CD14-positive monocyte (primary cell): ENCODE measurements at regions not wholly inside any gene's neighbourhood (a gene's known extent, or its start where the extent isn't known, plus 50 kb on each side); places are given as distances from the start of the nearest gene placed in this dataset.

ENCODE experiments used
- DNase-seq, 3 donors: peaks; one replicate each; pipeline ENCODE4 v3.0.0-alpha.2; 2011 to 2022
- H2AFZ ChIP-seq: 2 replicates; pipeline ENCODE4 v1.6.0; 2012; ENCODE audit warnings: mild to moderate bottlenecking, low read depth, low read length, inconsistent platforms; ENCODE audit not compliant: insufficient read depth, poor library complexity, severe bottlenecking
- H3K27ac ChIP-seq, 2 donors: 1 replicate in 1 of 2; 2 replicates in 1 of 2; pipeline ENCODE4 v1.5.1; 2012 to 2013; ENCODE audit warnings: low read length in 2 of 2, control low read depth in 1 of 2, inconsistent platforms in 1 of 2, low read depth in 1 of 2, mild to moderate bottlenecking in 1 of 2
- H3K27me3 ChIP-seq, 2 donors: one replicate each; pipeline versions ENCODE4 v1.6.0 to v1.6.1; 2011 to 2013; ENCODE audit warnings: low read length in 2 of 2; ENCODE audit not compliant: control insufficient read depth in 2 of 2, insufficient read depth in 2 of 2
- H3K36me3 ChIP-seq, 2 donors: replicated peaks in 1 of 2; 1 replicate in 1 of 2; 2 replicates in 1 of 2; pipeline versions ENCODE4 v1.5.1 to v1.6.1; 2012 to 2013; ENCODE audit warnings: low read length in 2 of 2, control low read depth in 1 of 2, inconsistent platforms in 1 of 2, mild to moderate bottlenecking in 1 of 2; ENCODE audit not compliant: insufficient read depth in 2 of 2, control insufficient read depth in 1 of 2
- H3K4me1 ChIP-seq, 2 donors: 1 replicate in 1 of 2; 2 replicates in 1 of 2; pipeline versions ENCODE4 v1.5.1 to v1.6.1; 2012 to 2013; ENCODE audit warnings: low read length in 2 of 2, control low read depth in 1 of 2, inconsistent platforms in 1 of 2, mild to moderate bottlenecking in 1 of 2, moderate library complexity in 1 of 2; ENCODE audit not compliant: insufficient read depth in 2 of 2, control insufficient read depth in 1 of 2
- H3K4me2 ChIP-seq: replicated peaks from 2 replicates; pipeline ENCODE3; 2012; ENCODE audit warnings: low read length, moderate library complexity, mild to moderate bottlenecking; ENCODE audit not compliant: poor library complexity, severe bottlenecking; ENCODE audit errors: extremely low read depth
- H3K4me3 ChIP-seq, 3 experiments: fragments of 200-600 bp in 1 of 3; sonication (generic) in 1 of 3; replicated peaks in 1 of 3; 1 replicate in 2 of 3; 2 replicates in 1 of 3; pipeline ENCODE4 v1.5.1; 2011 to 2013; ENCODE audit warnings: low read length in 3 of 3, mild to moderate bottlenecking in 3 of 3, control low read depth in 2 of 3, low read depth in 2 of 3, inconsistent platforms in 1 of 3, moderate library complexity in 1 of 3
- H3K79me2 ChIP-seq: 2 replicates; pipeline ENCODE4 v1.6.0; 2012; ENCODE audit warnings: mild to moderate bottlenecking, control low read depth, inconsistent platforms, low read length, moderate library complexity; ENCODE audit not compliant: insufficient read depth
- H3K9ac ChIP-seq: 2 replicates; pipeline ENCODE4 v1.6.0; 2017; ENCODE audit warnings: low read length, mild to moderate bottlenecking; ENCODE audit not compliant: insufficient read depth, poor library complexity, severe bottlenecking
- H3K9me3 ChIP-seq, 2 donors: replicated peaks in 1 of 2; 1 replicate in 1 of 2; 2 replicates in 1 of 2; pipeline versions ENCODE4 v1.5.1 to v1.6.1; 2012 to 2013; ENCODE audit warnings: low read length in 2 of 2, control low read depth in 1 of 2; ENCODE audit not compliant: control insufficient read depth in 1 of 2, insufficient read depth in 1 of 2
- H4K20me1 ChIP-seq: 2 replicates; pipeline ENCODE4 v1.6.0; 2012; ENCODE audit warnings: mild to moderate bottlenecking, low read length, control low read depth, moderate library complexity; ENCODE audit not compliant: insufficient read depth
- H3K27ac Mint-ChIP-seq, 7 donors: one replicate each; pipeline ENCODE4 v1.8.0; 2020; ENCODE audit warnings: mild to moderate bottlenecking in 7 of 7, mixed read lengths in 7 of 7, moderate library complexity in 6 of 7, inconsistent platforms in 2 of 7
- H3K27me3 Mint-ChIP-seq, 3 donors: one replicate each; pipeline ENCODE4 v1.8.0; 2021 to 2022; ENCODE audit warnings: low read depth in 3 of 3, mild to moderate bottlenecking in 3 of 3, mixed read lengths in 3 of 3, moderate library complexity in 3 of 3, inconsistent platforms in 1 of 3
- H3K36me3 Mint-ChIP-seq, 2 donors: one replicate each; pipeline ENCODE4 v1.8.0; 2020; ENCODE audit warnings: mixed read lengths in 2 of 2, inconsistent platforms in 1 of 2, mild to moderate bottlenecking in 1 of 2
- H3K4me1 Mint-ChIP-seq: one replicate; pipeline ENCODE4 v1.8.0; 2020; ENCODE audit warnings: mild to moderate bottlenecking, mixed read lengths
- H3K4me3 Mint-ChIP-seq, 2 donors: one replicate each; pipeline ENCODE4 v1.8.0; 2020; ENCODE audit warnings: mild to moderate bottlenecking in 2 of 2, mixed read lengths in 2 of 2, moderate library complexity in 1 of 2
- H3K9me3 Mint-ChIP-seq, 7 donors: one replicate each; pipeline ENCODE4 v1.8.0; 2020 to 2022; ENCODE audit warnings: mixed read lengths in 7 of 7, mild to moderate bottlenecking in 6 of 7, moderate library complexity in 6 of 7, inconsistent platforms in 2 of 7
- CTCF ChIP-seq: fragments of 200-600 bp; IDR thresholded peaks from one replicate; pipeline ENCODE4 v1.8.0; 2022; ENCODE audit warnings: antibody characterized with exemption, mild to moderate bottlenecking
- WGBS: methylation state at CpG from one replicate; pipeline ENCODE4 v1.1.5; 2013; ENCODE audit warnings: missing lambda C conversion rate; ENCODE audit not compliant: insufficient coverage; 5-methylcytosine and 5-hydroxymethylcytosine counted together
- intact Hi-C, 2 donors: fragments of 100-400 bp; cut with micrococcal nuclease; formaldehyde crosslinking; loops; one replicate each; pipeline versions ENCODE4 v1.15.0 to v1.15.1; 2023

- no peak overlapping the region for H3K27ac Mint-ChIP-seq
- no CpG with 5 or more reads among the region's 3 CpGs for WGBS
These were observed 430.5 kb upstream of the ETAA1 start for GRCh38 chr2:66966631-66967030.

GRCh38 chr2:66968946-66969345 lies 428.2 kb upstream of the ETAA1 start:
- peaks cover 0 to 10% (median 0%) of the 10 kb centered on the region in 7 donors for H3K9me3 Mint-ChIP-seq
- no peaks in the 10 kb centered on the region for H3K79me2 ChIP-seq
- H3K9ac ChIP-seq = no peak overlapping the region
- H3K9me3 ChIP-seq = no peaks in the 10 kb centered on the region
- no peak overlapping the region for H3K27ac ChIP-seq
- no peaks in the 10 kb centered on the region for H3K4me1 Mint-ChIP-seq
- no peaks in the 10 kb centered on the region for H3K27me3 Mint-ChIP-seq
- 67% methylated on average over 1 of the region's 3 CpGs for WGBS
- no peak overlapping the region for H3K4me3 Mint-ChIP-seq
- intact Hi-C loops = no loop called here
- no peak overlapping the region for H2AFZ ChIP-seq
- H3K4me2 ChIP-seq = no peak overlapping the region
- no peaks in the 10 kb centered on the region for H4K20me1 ChIP-seq
- no peak for DNase-seq
- H3K36me3 Mint-ChIP-seq = no peaks in the 10 kb centered on the region
- H3K4me1 ChIP-seq = no peaks in the 10 kb centered on the region
- H3K4me3 ChIP-seq = no peak overlapping the region
- H3K36me3 ChIP-seq = no peaks in the 10 kb centered on the region
- no peak for TF ChIP-seq CTCF
- H3K27me3 ChIP-seq = no peaks in the 10 kb centered on the region
- no peak overlapping the region for H3K27ac Mint-ChIP-seq

More at GRCh38 chr2:66966631-66967030, 430.5 kb upstream of the ETAA1 start:
- no peaks in the 10 kb centered on the region for H3K4me1 Mint-ChIP-seq
- Histone ChIP-seq H3K27ac (no peak overlapping the region), H3K27me3 (no peaks in the 10 kb centered on the region), H3K4me2 (no peak overlapping the region), H4K20me1 (no peaks in the 10 kb centered on the region), H3K9me3 (no peaks in the 10 kb centered on the region), H3K36me3 (no peaks in the 10 kb centered on the region), H3K79me2 (no peaks in the 10 kb centered on the region), H3K4me1 (no peaks in the 10 kb centered on the region), H3K9ac (no peak overlapping the region), H3K4me3 (no peak overlapping the region), H2AFZ (no peak overlapping the region)
- peaks cover 0 to 10% (median 2%) of the 10 kb centered on the region in 7 donors for H3K9me3 Mint-ChIP-seq
- no peak for TF ChIP-seq CTCF
- DNase-seq = no peak
- intact Hi-C loops = no loop called here
- peaks cover 0 to 3% (median 0%) of the 10 kb centered on the region in 3 donors for H3K27me3 Mint-ChIP-seq
- H3K36me3 Mint-ChIP-seq = no peaks in the 10 kb centered on the region
- H3K4me3 Mint-ChIP-seq = no peak overlapping the region
